ENCODE measurements at regions not wholly inside any gene's neighbourhood (a gene's known extent, or its start where the extent isn't known, plus 50 kb on each side); places are given as distances from the start of the nearest gene placed in this dataset.

- no peak overlapping the region for H3K9ac ChIP-seq (ENCODE audit: low read depth, low read length)
- H3K36me3 ChIP-seq (ENCODE audit: insufficient read depth, low read depth, low read length): no peaks in the 10 kb centered on the region
- H3K4me1 ChIP-seq (ENCODE audit: insufficient read depth, low read length): no peaks in the 10 kb centered on the region
- H3K27ac ChIP-seq (ENCODE audit: low read length): no peak overlapping the region
- no peaks in the 10 kb centered on the region for H3K27me3 ChIP-seq (ENCODE audit: insufficient read depth, low read length)
- H3K9me3 ChIP-seq (ENCODE audit: insufficient read depth, low read depth, low read length): peaks cover 30% of the 10 kb centered on the region
- H3K4me3 ChIP-seq (ENCODE audit: low read length): no peak overlapping the region
Measured at GRCh38 chr16:72444696-72445095, 272.7 kb upstream of the PMFBP1 start.

GRCh38 chr16:72443809-72444208 is 271.9 kb upstream of the PMFBP1 start:
- no peaks in the 10 kb centered on the region for H3K36me3 ChIP-seq (ENCODE audit: insufficient read depth, low read depth, low read length)
- H3K27me3 ChIP-seq (ENCODE audit: insufficient read depth, low read length): no peaks in the 10 kb centered on the region
- no peak overlapping the region for H3K27ac ChIP-seq (ENCODE audit: low read length)
- H3K9me3 ChIP-seq (ENCODE audit: insufficient read depth, low read depth, low read length): peaks cover 23% of the 10 kb centered on the region
- no peak overlapping the region for H3K4me3 ChIP-seq (ENCODE audit: low read length)
- H3K9ac ChIP-seq (ENCODE audit: low read depth, low read length): no peak overlapping the region
- H3K4me1 ChIP-seq (ENCODE audit: insufficient read depth, low read length): no peaks in the 10 kb centered on the region

- H3K36me3 ChIP-seq (ENCODE audit: insufficient read depth, low read depth, low read length): no peaks in the 10 kb centered on the region
- no peak overlapping the region for H3K27ac ChIP-seq (ENCODE audit: low read length)
- H3K4me3 ChIP-seq (ENCODE audit: low read length): no peak overlapping the region
- no peaks in the 10 kb centered on the region for H3K27me3 ChIP-seq (ENCODE audit: insufficient read depth, low read length)
- H3K9ac ChIP-seq (ENCODE audit: low read depth, low read length): no peak overlapping the region
- peaks cover 20% of the 10 kb centered on the region for H3K9me3 ChIP-seq (ENCODE audit: insufficient read depth, low read depth, low read length)
- H3K4me1 ChIP-seq (ENCODE audit: insufficient read depth, low read length): no peaks in the 10 kb centered on the region
Measured at GRCh38 chr16:72442385-72443158, 270.6 kb upstream of the PMFBP1 start.

- H3K36me3 ChIP-seq (ENCODE audit: insufficient read depth, low read depth, low read length): no peaks in the 10 kb centered on the region
- no peaks in the 10 kb centered on the region for H3K4me1 ChIP-seq (ENCODE audit: insufficient read depth, low read length)
Measured at GRCh38 chr16:72437891-72438290, 265.9 kb upstream of the PMFBP1 start.

GRCh38 chr16:72434159-72434558 is 262.2 kb upstream of the PMFBP1 start:
- peaks cover 39% of the 10 kb centered on the region for H3K9me3 ChIP-seq (ENCODE audit: insufficient read depth, low read depth, low read length)
- no peak overlapping the region for H3K4me3 ChIP-seq (ENCODE audit: low read length)
- H3K9ac ChIP-seq (ENCODE audit: low read depth, low read length): no peak overlapping the region
- H3K36me3 ChIP-seq (ENCODE audit: insufficient read depth, low read depth, low read length): no peaks in the 10 kb centered on the region
- H3K27ac ChIP-seq (ENCODE audit: low read length): no peak overlapping the region
- H3K4me1 ChIP-seq (ENCODE audit: insufficient read depth, low read length): no peaks in the 10 kb centered on the region
- H3K27me3 ChIP-seq (ENCODE audit: insufficient read depth, low read length): no peaks in the 10 kb centered on the region

More at GRCh38 chr16:72437891-72438290, 265.9 kb upstream of the PMFBP1 start:
- H3K4me3 ChIP-seq (ENCODE audit: low read length): no peak overlapping the region
- peaks cover 53% of the 10 kb centered on the region for H3K9me3 ChIP-seq (ENCODE audit: insufficient read depth, low read depth, low read length)
- no peaks in the 10 kb centered on the region for H3K27me3 ChIP-seq (ENCODE audit: insufficient read depth, low read length)
- H3K27ac ChIP-seq (ENCODE audit: low read length): no peak overlapping the region
- no peak overlapping the region for H3K9ac ChIP-seq (ENCODE audit: low read depth, low read length)

- no peaks in the 10 kb centered on the region for H3K27me3 ChIP-seq (ENCODE audit: insufficient read depth, low read length)
- peaks cover 21% of the 10 kb centered on the region for H3K9me3 ChIP-seq (ENCODE audit: insufficient read depth, low read depth, low read length)
- H3K4me1 ChIP-seq (ENCODE audit: insufficient read depth, low read length): no peaks in the 10 kb centered on the region
- H3K36me3 ChIP-seq (ENCODE audit: insufficient read depth, low read depth, low read length): no peaks in the 10 kb centered on the region
- no peak overlapping the region for H3K9ac ChIP-seq (ENCODE audit: low read depth, low read length)
- no peak overlapping the region for H3K4me3 ChIP-seq (ENCODE audit: low read length)
- no peak overlapping the region for H3K27ac ChIP-seq (ENCODE audit: low read length)
Measured at GRCh38 chr16:72430121-72430520, 258.2 kb upstream of the PMFBP1 start.

- Histone ChIP-seq H3K4me1 (ENCODE audit: insufficient read depth, low read length) (peaks cover 3% of the 10 kb centered on the region; the same call in 1 of the 2 replicates), H3K4me3 (ENCODE audit: low read length) (no peak overlapping the region), H3K9me3 (ENCODE audit: insufficient read depth, low read depth, low read length) (peaks cover 17% of the 10 kb centered on the region), H3K9ac (ENCODE audit: low read depth, low read length) (no peak overlapping the region), H3K36me3 (ENCODE audit: insufficient read depth, low read depth, low read length) (no peaks in the 10 kb centered on the region), H3K27ac (ENCODE audit: low read length) (no peak overlapping the region), H3K27me3 (ENCODE audit: insufficient read depth, low read length) (no peaks in the 10 kb centered on the region)
Measured at GRCh38 chr16:72429671-72430081, 257.7 kb upstream of the PMFBP1 start.

- H3K4me1 ChIP-seq (ENCODE audit: insufficient read depth, low read length): peaks cover 4% of the 10 kb centered on the region; the same call in 1 of the 2 replicates
- peaks cover 3% of the 10 kb centered on the region for H3K36me3 ChIP-seq (ENCODE audit: insufficient read depth, low read depth, low read length)
- no peak overlapping the region for H3K27ac ChIP-seq (ENCODE audit: low read length)
- H3K9me3 ChIP-seq (ENCODE audit: insufficient read depth, low read depth, low read length): peaks cover 8% of the 10 kb centered on the region; the same call in 1 of the 2 replicates
- no peaks in the 10 kb centered on the region for H3K27me3 ChIP-seq (ENCODE audit: insufficient read depth, low read length)
- no peak overlapping the region for H3K4me3 ChIP-seq (ENCODE audit: low read length)
- H3K9ac ChIP-seq (ENCODE audit: low read depth, low read length): no peak overlapping the region
Measured at GRCh38 chr16:72428681-72429376, 256.9 kb upstream of the PMFBP1 start.

GRCh38 chr16:72427783-72428331 is 255.9 kb upstream of the PMFBP1 start:
- no peak overlapping the region for H3K4me3 ChIP-seq (ENCODE audit: low read length)
- H3K9me3 ChIP-seq (ENCODE audit: insufficient read depth, low read depth, low read length): peaks cover 2% of the 10 kb centered on the region; the same call in 1 of the 2 replicates
- H3K36me3 ChIP-seq (ENCODE audit: insufficient read depth, low read depth, low read length): peaks cover 12% of the 10 kb centered on the region
- H3K27ac ChIP-seq (ENCODE audit: low read length): no peak overlapping the region
- H3K27me3 ChIP-seq (ENCODE audit: insufficient read depth, low read length): no peaks in the 10 kb centered on the region
- H3K4me1 ChIP-seq (ENCODE audit: insufficient read depth, low read length): peaks cover 4% of the 10 kb centered on the region; the same call in 1 of the 2 replicates
- no peak overlapping the region for H3K9ac ChIP-seq (ENCODE audit: low read depth, low read length)

- Histone ChIP-seq H3K4me3 (ENCODE audit: low read length) (no peak overlapping the region), H3K27ac (ENCODE audit: low read length) (no peak overlapping the region), H3K27me3 (ENCODE audit: insufficient read depth, low read length) (no peaks in the 10 kb centered on the region), H3K9ac (ENCODE audit: low read depth, low read length) (no peak overlapping the region), H3K4me1 (ENCODE audit: insufficient read depth, low read length) (peaks cover 4% of the 10 kb centered on the region; the same call in 1 of the 2 replicates), H3K9me3 (ENCODE audit: insufficient read depth, low read depth, low read length) (peaks cover 9% of the 10 kb centered on the region), H3K36me3 (ENCODE audit: insufficient read depth, low read depth, low read length) (peaks cover 13% of the 10 kb centered on the region)
Measured at GRCh38 chr16:72427051-72427782, 255.3 kb upstream of the PMFBP1 start.

- H3K4me3 ChIP-seq (ENCODE audit: low read length): no peak overlapping the region
- no peak overlapping the region for H3K27ac ChIP-seq (ENCODE audit: low read length)
- H3K4me1 ChIP-seq (ENCODE audit: insufficient read depth, low read length): peaks cover 4% of the 10 kb centered on the region; the same call in 1 of the 2 replicates
- peaks cover 11% of the 10 kb centered on the region for H3K9me3 ChIP-seq (ENCODE audit: insufficient read depth, low read depth, low read length)
- H3K27me3 ChIP-seq (ENCODE audit: insufficient read depth, low read length): no peaks in the 10 kb centered on the region
- no peak overlapping the region for H3K9ac ChIP-seq (ENCODE audit: low read depth, low read length)
- peaks cover 13% of the 10 kb centered on the region for H3K36me3 ChIP-seq (ENCODE audit: insufficient read depth, low read depth, low read length)
Measured at GRCh38 chr16:72426386-72426785, 254.4 kb upstream of the PMFBP1 start.

All from iPS-20b (cell line).